Activated naive CD4-positive, alpha-beta T cell treated with anti-CD3 and anti-CD28 coated beads, Interleukin-2, amount 50 U/mL, for 24 hours (primary cell): ENCODE measurements at regions not wholly inside any gene's neighbourhood (a gene's known extent, or its start where the extent isn't known, plus 50 kb on each side); places are given as distances from the start of the nearest gene placed in this dataset.

Experiments
- H3K27ac Mint-ChIP-seq: one replicate; pipeline ENCODE4 v1.8.0; 2021; ENCODE audit warnings: mild to moderate bottlenecking, mixed read lengths
- H3K27me3 Mint-ChIP-seq: one replicate; pipeline ENCODE4 v1.8.0; 2021; ENCODE audit warnings: mixed read lengths
- H3K36me3 Mint-ChIP-seq: one replicate; pipeline ENCODE4 v1.8.0; 2021; ENCODE audit warnings: mixed read lengths
- H3K4me1 Mint-ChIP-seq: one replicate; pipeline ENCODE4 v1.8.0; 2021; ENCODE audit warnings: mixed read lengths
- H3K4me3 Mint-ChIP-seq: one replicate; pipeline ENCODE4 v1.8.0; 2021; ENCODE audit warnings: mild to moderate bottlenecking, mixed read lengths
- H3K9me3 Mint-ChIP-seq: one replicate; pipeline ENCODE4 v1.8.0; 2021; ENCODE audit warnings: mixed read lengths

- Mint-ChIP-seq H3K27ac (peak overlapping the region; percentile 4), H3K27me3 (no peaks in the 10 kb centered on the region), H3K9me3 (no peaks in the 10 kb centered on the region), H3K4me1 (peaks cover 15% of the 10 kb centered on the region), H3K36me3 (no peaks in the 10 kb centered on the region), H3K4me3 (peak overlapping the region; percentile 24)
Observed at GRCh38 chr7:96479015-96479645, 157.2 kb upstream of the SLC25A13 start.

GRCh38 chr7:96471606-96472005 lies 149.7 kb upstream of the SLC25A13 start:
- peak overlapping the region; percentile 60 for H3K4me3 Mint-ChIP-seq
- H3K4me1 Mint-ChIP-seq = peaks cover 18% of the 10 kb centered on the region
- H3K27ac Mint-ChIP-seq = no peak overlapping the region
- H3K9me3 Mint-ChIP-seq = peaks cover 7% of the 10 kb centered on the region
- H3K27me3 Mint-ChIP-seq = no peaks in the 10 kb centered on the region
- H3K36me3 Mint-ChIP-seq = no peaks in the 10 kb centered on the region

- Mint-ChIP-seq H3K4me3 (no peak overlapping the region), H3K4me1 (no peaks in the 10 kb centered on the region), H3K27me3 (peaks cover 1% of the 10 kb centered on the region), H3K27ac (no peak overlapping the region), H3K36me3 (no peaks in the 10 kb centered on the region), H3K9me3 (no peaks in the 10 kb centered on the region)
Observed at GRCh38 chr7:96452146-96452545, 130.2 kb upstream of the SLC25A13 start.

GRCh38 chr7:96449094-96449493 lies 127.2 kb upstream of the SLC25A13 start:
- H3K4me1 Mint-ChIP-seq = no peaks in the 10 kb centered on the region
- H3K27ac Mint-ChIP-seq = no peak overlapping the region
- H3K9me3 Mint-ChIP-seq = no peaks in the 10 kb centered on the region
- no peak overlapping the region for H3K4me3 Mint-ChIP-seq
- peaks cover 1% of the 10 kb centered on the region for H3K27me3 Mint-ChIP-seq
- H3K36me3 Mint-ChIP-seq = no peaks in the 10 kb centered on the region

- H3K27ac Mint-ChIP-seq = no peak overlapping the region
- H3K4me3 Mint-ChIP-seq = no peak overlapping the region
- no peaks in the 10 kb centered on the region for H3K27me3 Mint-ChIP-seq
- H3K4me1 Mint-ChIP-seq = no peaks in the 10 kb centered on the region
- no peaks in the 10 kb centered on the region for H3K9me3 Mint-ChIP-seq
- H3K36me3 Mint-ChIP-seq = no peaks in the 10 kb centered on the region
Observed at GRCh38 chr7:96447109-96447645, 125.3 kb upstream of the SLC25A13 start.

- Mint-ChIP-seq H3K4me1 (no peaks in the 10 kb centered on the region), H3K4me3 (no peak overlapping the region), H3K9me3 (no peaks in the 10 kb centered on the region), H3K27me3 (peaks cover 3% of the 10 kb centered on the region), H3K36me3 (no peaks in the 10 kb centered on the region), H3K27ac (no peak overlapping the region)
Observed at GRCh38 chr7:96441436-96442084, 119.7 kb upstream of the SLC25A13 start.

GRCh38 chr7:96440328-96440727 lies 118.4 kb upstream of the SLC25A13 start:
- no peak overlapping the region for H3K4me3 Mint-ChIP-seq
- no peaks in the 10 kb centered on the region for H3K9me3 Mint-ChIP-seq
- peaks cover 3% of the 10 kb centered on the region for H3K27me3 Mint-ChIP-seq
- no peaks in the 10 kb centered on the region for H3K36me3 Mint-ChIP-seq
- no peaks in the 10 kb centered on the region for H3K4me1 Mint-ChIP-seq
- H3K27ac Mint-ChIP-seq = no peak overlapping the region

GRCh38 chr7:96436880-96437279 lies 115.0 kb upstream of the SLC25A13 start:
- H3K27ac Mint-ChIP-seq = no peak overlapping the region
- no peak overlapping the region for H3K4me3 Mint-ChIP-seq
- H3K36me3 Mint-ChIP-seq = no peaks in the 10 kb centered on the region
- peaks cover 5% of the 10 kb centered on the region for H3K27me3 Mint-ChIP-seq
- H3K9me3 Mint-ChIP-seq = no peaks in the 10 kb centered on the region
- no peaks in the 10 kb centered on the region for H3K4me1 Mint-ChIP-seq

GRCh38 chr7:96430356-96430755 lies 108.5 kb upstream of the SLC25A13 start:
- Mint-ChIP-seq H3K4me1 (peaks cover 4% of the 10 kb centered on the region), H3K36me3 (no peaks in the 10 kb centered on the region), H3K9me3 (no peaks in the 10 kb centered on the region), H3K27me3 (peaks cover 12% of the 10 kb centered on the region), H3K4me3 (no peak overlapping the region), H3K27ac (no peak overlapping the region)

- no peak overlapping the region for H3K27ac Mint-ChIP-seq
- no peak overlapping the region for H3K4me3 Mint-ChIP-seq
- H3K9me3 Mint-ChIP-seq = no peaks in the 10 kb centered on the region
- no peaks in the 10 kb centered on the region for H3K36me3 Mint-ChIP-seq
- peaks cover 14% of the 10 kb centered on the region for H3K27me3 Mint-ChIP-seq
- peaks cover 4% of the 10 kb centered on the region for H3K4me1 Mint-ChIP-seq
Observed at GRCh38 chr7:96427143-96427542, 105.2 kb upstream of the SLC25A13 start.

GRCh38 chr7:96426685-96427084 lies 104.8 kb upstream of the SLC25A13 start:
- no peak overlapping the region for H3K27ac Mint-ChIP-seq
- peaks cover 4% of the 10 kb centered on the region for H3K4me1 Mint-ChIP-seq
- H3K27me3 Mint-ChIP-seq = peaks cover 14% of the 10 kb centered on the region
- H3K9me3 Mint-ChIP-seq = no peaks in the 10 kb centered on the region
- no peaks in the 10 kb centered on the region for H3K36me3 Mint-ChIP-seq
- H3K4me3 Mint-ChIP-seq = no peak overlapping the region

- no peak overlapping the region for H3K27ac Mint-ChIP-seq
- H3K27me3 Mint-ChIP-seq = peaks cover 14% of the 10 kb centered on the region
- peaks cover 4% of the 10 kb centered on the region for H3K4me1 Mint-ChIP-seq
- no peaks in the 10 kb centered on the region for H3K9me3 Mint-ChIP-seq
- no peak overlapping the region for H3K4me3 Mint-ChIP-seq
- H3K36me3 Mint-ChIP-seq = no peaks in the 10 kb centered on the region
Observed at GRCh38 chr7:96426027-96426426, 104.1 kb upstream of the SLC25A13 start.

- H3K4me3 Mint-ChIP-seq = no peak overlapping the region
- H3K4me1 Mint-ChIP-seq = no peaks in the 10 kb centered on the region
- H3K27me3 Mint-ChIP-seq = peaks cover 14% of the 10 kb centered on the region
- H3K36me3 Mint-ChIP-seq = no peaks in the 10 kb centered on the region
- H3K27ac Mint-ChIP-seq = no peak overlapping the region
- no peaks in the 10 kb centered on the region for H3K9me3 Mint-ChIP-seq
Observed at GRCh38 chr7:96424411-96424810, 102.5 kb upstream of the SLC25A13 start.

- no peaks in the 10 kb centered on the region for H3K9me3 Mint-ChIP-seq
- no peak overlapping the region for H3K4me3 Mint-ChIP-seq
- H3K27me3 Mint-ChIP-seq = peaks cover 16% of the 10 kb centered on the region
- H3K27ac Mint-ChIP-seq = no peak overlapping the region
- no peaks in the 10 kb centered on the region for H3K36me3 Mint-ChIP-seq
- no peaks in the 10 kb centered on the region for H3K4me1 Mint-ChIP-seq
Observed at GRCh38 chr7:96422388-96422787, 100.5 kb upstream of the SLC25A13 start.

GRCh38 chr7:96418581-96418980 lies 96.7 kb upstream of the SLC25A13 start:
- H3K9me3 Mint-ChIP-seq = no peaks in the 10 kb centered on the region
- H3K4me3 Mint-ChIP-seq = no peak overlapping the region
- H3K27me3 Mint-ChIP-seq = peaks cover 9% of the 10 kb centered on the region
- no peaks in the 10 kb centered on the region for H3K36me3 Mint-ChIP-seq
- H3K4me1 Mint-ChIP-seq = no peaks in the 10 kb centered on the region
- H3K27ac Mint-ChIP-seq = no peak overlapping the region

- no peaks in the 10 kb centered on the region for H3K36me3 Mint-ChIP-seq
- no peaks in the 10 kb centered on the region for H3K4me1 Mint-ChIP-seq
Observed at GRCh38 chr7:96417784-96418183, 95.9 kb upstream of the SLC25A13 start.

More at GRCh38 chr7:96417784-96418183, 95.9 kb upstream of the SLC25A13 start:
- Mint-ChIP-seq H3K4me3 (no peak overlapping the region), H3K27ac (no peak overlapping the region), H3K27me3 (peaks cover 9% of the 10 kb centered on the region), H3K9me3 (no peaks in the 10 kb centered on the region)
